ENCODE measurements at regions not wholly inside any gene's neighbourhood (a gene's known extent, or its start where the extent isn't known, plus 50 kb on each side); places are given as distances from the start of the nearest gene placed in this dataset.

DNA sequence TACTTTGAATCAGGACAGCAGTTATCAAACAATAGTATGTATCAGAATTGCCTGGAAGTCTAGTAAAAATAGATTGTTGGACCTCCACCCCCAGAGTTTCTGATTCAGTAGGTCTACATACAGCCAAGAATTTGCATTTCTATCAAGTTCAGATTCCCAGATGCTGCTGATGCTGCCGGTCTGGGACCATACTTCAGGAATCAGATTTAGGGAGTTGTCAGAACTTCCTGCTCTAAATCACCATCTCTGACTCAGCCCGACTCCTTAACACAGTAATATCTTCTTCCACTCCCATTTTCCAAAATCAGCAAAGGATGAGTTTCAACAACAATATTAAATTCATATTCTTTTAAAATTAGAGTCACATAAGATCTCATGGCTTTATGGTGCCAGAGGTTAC is 227.2 kb upstream of the TMEM161B start:
- in situ Hi-C loops (cut with MboI) (no loop called here), intact Hi-C loops (cut with micrococcal nuclease; ENCODE audit: unreplicated experiment) (no loop called here)
- Histone ChIP-seq H3K9me3 (replicated peaks; ENCODE audit: control insufficient read depth, insufficient read depth, low read length) (no peaks in the 10 kb centered on the region), H2AFZ (ENCODE audit: control insufficient read depth, low read depth, low read length) (no peak overlapping the region), H4K20me1 (ENCODE audit: control insufficient read depth, insufficient read depth) (no peaks in the 10 kb centered on the region), H3K79me2 (ENCODE audit: control insufficient read depth, insufficient read depth, low read length) (no peaks in the 10 kb centered on the region), H3K27me3 (replicated peaks in 1 of 2; ENCODE audit: control insufficient read depth in 2 of 2, insufficient read depth in 2 of 2, low read length in 1 of 2) (no peaks in the 10 kb centered on the region; a peak in 1 of 4 replicates), H3K4me3 (no peak overlapping the region), H3K27ac (ENCODE audit: control insufficient read depth, insufficient read depth) (no peak overlapping the region), H3K36me3 (ENCODE audit: control insufficient read depth in 2 of 2, insufficient read depth in 2 of 2, low read length in 1 of 2) (no peaks in the 10 kb centered on the region), H3K4me2 (ENCODE audit: control insufficient read depth, insufficient read depth) (no peak overlapping the region), H3K9ac (ENCODE audit: control insufficient read depth, insufficient read depth, low read length) (no peak overlapping the region), H3K4me1 (ENCODE audit: control insufficient read depth, insufficient read depth, low read length) (no peaks in the 10 kb centered on the region)
- ChIA-PET CTCF (no interaction called here), SMC1A (ENCODE audit: uncharacterized antibody, unreplicated experiment) (no interaction called here), RAD21 (ENCODE audit: unreplicated experiment) (no interaction called here), POLR2A (no interaction called here)
- no peak for ATAC-seq
- BruUV-seq (replicated peaks): no TSS peak
- FAIRE-seq: no peak
- WGBS (ENCODE audit: insufficient coverage, insufficient replicate concordance, low lambda C conversion rate, missing lambda C conversion rate): 49% methylated on average over 2 of the region's 2 CpGs
- no peak for DNase-seq (ENCODE audit: low read depth, low spot score)
- no peak for TF ChIP-seq ZNF207 (IDR thresholded peaks at IDR 0.05; ENCODE audit: borderline replicate concordance)
- TF ChIP-seq EGR1 (IDR thresholded peaks at IDR 0.05; ENCODE audit: borderline replicate concordance in 1 of 2, low read depth in 2 of 2, low read length in 2 of 2): no peak
- TF ChIP-seq, protein P1, sequence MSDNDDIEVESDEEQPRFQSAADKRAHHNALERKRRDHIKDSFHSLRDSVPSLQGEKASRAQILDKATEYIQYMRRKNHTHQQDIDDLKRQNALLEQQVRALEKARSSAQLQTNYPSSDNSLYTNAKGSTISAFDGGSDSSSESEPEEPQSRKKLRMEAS (IDR thresholded peaks at IDR 0.05; ENCODE audit: low read depth, low read length): no peak
- TF ChIP-seq EZH2 (IDR thresholded peaks at IDR 0.05; ENCODE audit: borderline replicate concordance, control insufficient read depth, low read depth, low read length): no peak
- TF ChIP-seq PML (IDR thresholded peaks at IDR 0.05; ENCODE audit: low read length): no peak
- TF ChIP-seq SP1 (IDR thresholded peaks at IDR 0.05; ENCODE audit: low read depth, low read length): no peak
- TF ChIP-seq, protein P2, sequence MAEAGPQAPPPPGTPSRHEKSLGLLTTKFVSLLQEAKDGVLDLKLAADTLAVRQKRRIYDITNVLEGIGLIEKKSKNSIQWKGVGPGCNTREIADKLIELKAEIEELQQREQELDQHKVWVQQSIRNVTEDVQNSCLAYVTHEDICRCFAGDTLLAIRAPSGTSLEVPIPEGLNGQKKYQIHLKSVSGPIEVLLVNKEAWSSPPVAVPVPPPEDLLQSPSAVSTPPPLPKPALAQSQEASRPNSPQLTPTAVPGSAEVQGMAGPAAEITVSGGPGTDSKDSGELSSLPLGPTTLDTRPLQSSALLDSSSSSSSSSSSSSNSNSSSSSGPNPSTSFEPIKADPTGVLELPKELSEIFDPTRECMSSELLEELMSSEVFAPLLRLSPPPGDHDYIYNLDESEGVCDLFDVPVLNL (IDR thresholded peaks at IDR 0.05; ENCODE audit: low read depth, low read length): no peak
- no peak for TF ChIP-seq CBX5 (IDR thresholded peaks at IDR 0.05; ENCODE audit: low read depth)
- TF ChIP-seq, protein P3, sequence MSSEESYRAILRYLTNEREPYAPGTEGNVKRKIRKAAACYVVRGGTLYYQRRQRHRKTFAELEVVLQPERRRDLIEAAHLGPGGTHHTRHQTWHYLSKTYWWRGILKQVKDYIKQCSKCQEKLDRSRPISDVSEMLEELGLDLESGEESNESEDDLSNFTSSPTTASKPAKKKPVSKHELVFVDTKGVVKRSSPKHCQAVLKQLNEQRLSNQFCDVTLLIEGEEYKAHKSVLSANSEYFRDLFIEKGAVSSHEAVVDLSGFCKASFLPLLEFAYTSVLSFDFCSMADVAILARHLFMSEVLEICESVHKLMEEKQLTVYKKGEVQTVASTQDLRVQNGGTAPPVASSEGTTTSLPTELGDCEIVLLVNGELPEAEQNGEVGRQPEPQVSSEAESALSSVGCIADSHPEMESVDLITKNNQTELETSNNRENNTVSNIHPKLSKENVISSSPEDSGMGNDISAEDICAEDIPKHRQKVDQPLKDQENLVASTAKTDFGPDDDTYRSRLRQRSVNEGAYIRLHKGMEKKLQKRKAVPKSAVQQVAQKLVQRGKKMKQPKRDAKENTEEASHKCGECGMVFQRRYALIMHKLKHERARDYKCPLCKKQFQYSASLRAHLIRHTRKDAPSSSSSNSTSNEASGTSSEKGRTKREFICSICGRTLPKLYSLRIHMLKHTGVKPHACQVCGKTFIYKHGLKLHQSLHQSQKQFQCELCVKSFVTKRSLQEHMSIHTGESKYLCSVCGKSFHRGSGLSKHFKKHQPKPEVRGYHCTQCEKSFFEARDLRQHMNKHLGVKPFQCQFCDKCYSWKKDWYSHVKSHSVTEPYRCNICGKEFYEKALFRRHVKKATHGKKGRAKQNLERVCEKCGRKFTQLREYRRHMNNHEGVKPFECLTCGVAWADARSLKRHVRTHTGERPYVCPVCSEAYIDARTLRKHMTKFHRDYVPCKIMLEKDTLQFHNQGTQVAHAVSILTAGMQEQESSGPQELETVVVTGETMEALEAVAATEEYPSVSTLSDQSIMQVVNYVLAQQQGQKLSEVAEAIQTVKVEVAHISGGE (CRISPR knock-in tag; IDR thresholded peaks at IDR 0.05): no peak
- no peak for TF ChIP-seq SMARCA5 (IDR thresholded peaks at IDR 0.05)
- no peak for TF ChIP-seq ZZZ3 (IDR thresholded peaks at IDR 0.05; ENCODE audit: control insufficient read depth, insufficient read length, low read depth)
- TF ChIP-seq STAT3 (IDR thresholded peaks at IDR 0.05; ENCODE audit: low read depth, low read length): no peak
- TF ChIP-seq RB1 (IDR thresholded peaks at IDR 0.05; ENCODE audit: borderline replicate concordance): no peak
- no peak for TF ChIP-seq CREM (IDR thresholded peaks at IDR 0.05; ENCODE audit: low read depth)
- TF ChIP-seq, protein P4, sequence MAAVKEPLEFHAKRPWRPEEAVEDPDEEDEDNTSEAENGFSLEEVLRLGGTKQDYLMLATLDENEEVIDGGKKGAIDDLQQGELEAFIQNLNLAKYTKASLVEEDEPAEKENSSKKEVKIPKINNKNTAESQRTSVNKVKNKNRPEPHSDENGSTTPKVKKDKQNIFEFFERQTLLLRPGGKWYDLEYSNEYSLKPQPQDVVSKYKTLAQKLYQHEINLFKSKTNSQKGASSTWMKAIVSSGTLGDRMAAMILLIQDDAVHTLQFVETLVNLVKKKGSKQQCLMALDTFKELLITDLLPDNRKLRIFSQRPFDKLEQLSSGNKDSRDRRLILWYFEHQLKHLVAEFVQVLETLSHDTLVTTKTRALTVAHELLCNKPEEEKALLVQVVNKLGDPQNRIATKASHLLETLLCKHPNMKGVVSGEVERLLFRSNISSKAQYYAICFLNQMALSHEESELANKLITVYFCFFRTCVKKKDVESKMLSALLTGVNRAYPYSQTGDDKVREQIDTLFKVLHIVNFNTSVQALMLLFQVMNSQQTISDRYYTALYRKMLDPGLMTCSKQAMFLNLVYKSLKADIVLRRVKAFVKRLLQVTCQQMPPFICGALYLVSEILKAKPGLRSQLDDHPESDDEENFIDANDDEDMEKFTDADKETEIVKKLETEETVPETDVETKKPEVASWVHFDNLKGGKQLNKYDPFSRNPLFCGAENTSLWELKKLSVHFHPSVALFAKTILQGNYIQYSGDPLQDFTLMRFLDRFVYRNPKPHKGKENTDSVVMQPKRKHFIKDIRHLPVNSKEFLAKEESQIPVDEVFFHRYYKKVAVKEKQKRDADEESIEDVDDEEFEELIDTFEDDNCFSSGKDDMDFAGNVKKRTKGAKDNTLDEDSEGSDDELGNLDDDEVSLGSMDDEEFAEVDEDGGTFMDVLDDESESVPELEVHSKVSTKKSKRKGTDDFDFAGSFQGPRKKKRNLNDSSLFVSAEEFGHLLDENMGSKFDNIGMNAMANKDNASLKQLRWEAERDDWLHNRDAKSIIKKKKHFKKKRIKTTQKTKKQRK (IDR thresholded peaks at IDR 0.05; ENCODE audit: low read depth, low read length): no peak
- TF ChIP-seq, protein P5, sequence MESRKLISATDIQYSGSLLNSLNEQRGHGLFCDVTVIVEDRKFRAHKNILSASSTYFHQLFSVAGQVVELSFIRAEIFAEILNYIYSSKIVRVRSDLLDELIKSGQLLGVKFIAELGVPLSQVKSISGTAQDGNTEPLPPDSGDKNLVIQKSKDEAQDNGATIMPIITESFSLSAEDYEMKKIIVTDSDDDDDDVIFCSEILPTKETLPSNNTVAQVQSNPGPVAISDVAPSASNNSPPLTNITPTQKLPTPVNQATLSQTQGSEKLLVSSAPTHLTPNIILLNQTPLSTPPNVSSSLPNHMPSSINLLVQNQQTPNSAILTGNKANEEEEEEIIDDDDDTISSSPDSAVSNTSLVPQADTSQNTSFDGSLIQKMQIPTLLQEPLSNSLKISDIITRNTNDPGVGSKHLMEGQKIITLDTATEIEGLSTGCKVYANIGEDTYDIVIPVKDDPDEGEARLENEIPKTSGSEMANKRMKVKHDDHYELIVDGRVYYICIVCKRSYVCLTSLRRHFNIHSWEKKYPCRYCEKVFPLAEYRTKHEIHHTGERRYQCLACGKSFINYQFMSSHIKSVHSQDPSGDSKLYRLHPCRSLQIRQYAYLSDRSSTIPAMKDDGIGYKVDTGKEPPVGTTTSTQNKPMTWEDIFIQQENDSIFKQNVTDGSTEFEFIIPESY (IDR thresholded peaks at IDR 0.05): no peak

All from GM12878 (cell line).